ENCODE measurements at regions not wholly inside any gene's neighbourhood (a gene's known extent, or its start where the extent isn't known, plus 50 kb on each side); places are given as distances from the start of the nearest gene placed in this dataset.
"Not testable (repeated sequence)": the region's sequence is repeated elsewhere in the genome, so short reads cannot be mapped to it uniquely, and the experiment has no call there.

- no peak for DNase-seq
These were observed 50.6 kb upstream of the RNF182 start for GRCh38 chr6:13874191-13874549.

DNA sequence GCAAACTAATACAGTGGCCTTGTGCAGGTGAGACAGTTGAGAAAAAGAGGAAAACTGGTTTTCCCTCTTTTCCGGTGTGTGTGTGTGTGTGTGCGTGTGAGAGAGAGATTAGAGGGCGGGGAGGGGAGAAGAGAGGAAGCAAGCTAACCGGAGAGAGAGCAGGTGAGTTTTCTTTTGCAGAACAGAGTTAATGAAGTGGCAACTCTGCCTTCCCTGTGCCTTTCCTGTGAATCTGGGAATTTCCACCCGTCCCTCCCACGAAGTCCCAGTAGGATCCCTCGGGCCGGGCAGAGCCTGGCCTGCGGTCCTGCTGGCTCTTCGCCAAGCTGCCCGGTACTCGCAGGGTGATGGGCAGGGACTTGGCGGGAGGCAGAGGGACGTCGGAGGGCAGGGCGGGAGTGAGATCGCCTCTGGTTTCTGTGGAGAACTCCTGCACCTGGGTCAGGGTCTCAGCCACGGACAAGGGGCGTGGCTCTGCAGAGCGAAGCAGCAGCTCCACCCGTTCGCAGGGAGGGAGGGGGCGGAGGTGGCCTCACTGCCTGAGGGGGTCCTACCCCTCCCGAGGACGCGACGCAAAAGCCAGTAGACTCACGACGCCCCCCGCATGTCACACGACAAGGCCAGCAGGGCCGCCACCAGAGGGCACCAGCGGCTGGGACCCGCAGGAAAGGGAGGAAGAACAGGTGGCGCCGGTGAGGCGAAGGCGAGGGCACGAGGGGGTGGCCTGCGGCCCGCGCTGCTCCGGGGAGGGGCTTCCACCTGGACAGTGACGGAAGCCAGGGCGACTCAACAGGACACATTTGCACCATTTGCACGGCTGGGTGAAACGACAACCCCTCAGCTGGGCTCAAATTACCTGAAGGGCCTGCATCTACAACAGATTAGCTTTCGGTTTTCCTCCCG is 51.2 kb upstream of the RNF182 start:
- DNase-seq: peak; percentile 36 to 62 (median 54)

DNA sequence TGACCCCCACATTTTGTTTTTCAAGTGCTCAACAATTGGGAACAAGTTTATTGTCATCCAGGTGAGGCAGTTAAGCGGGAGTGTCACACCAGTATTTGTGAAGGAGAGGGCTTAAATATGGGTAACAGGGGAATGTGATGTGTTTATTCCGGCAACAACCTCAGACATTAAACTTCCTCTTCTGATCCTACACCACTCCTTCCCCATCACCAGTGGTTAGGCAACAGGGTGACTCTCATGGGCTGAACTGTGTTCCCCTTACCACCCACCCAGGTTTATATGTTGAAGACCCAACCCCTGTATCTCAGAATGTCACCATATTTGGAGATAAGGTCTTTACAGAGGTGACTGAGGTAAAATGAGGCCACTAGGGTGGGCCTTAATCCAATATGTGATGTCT is 52.1 kb upstream of the RNF182 start:
- no peak for DNase-seq

- DNase-seq: not testable (repeated sequence)
These were observed 52.7 kb upstream of the RNF182 start for GRCh38 chr6:13872006-13872405.

- DNase-seq: no peak
These were observed 54.4 kb upstream of the RNF182 start for GRCh38 chr6:13870214-13870830.

- DNase-seq: no peak
These were observed 53.9 kb upstream of the MCUR1 start for GRCh38 chr6:13868236-13868635.

DNA sequence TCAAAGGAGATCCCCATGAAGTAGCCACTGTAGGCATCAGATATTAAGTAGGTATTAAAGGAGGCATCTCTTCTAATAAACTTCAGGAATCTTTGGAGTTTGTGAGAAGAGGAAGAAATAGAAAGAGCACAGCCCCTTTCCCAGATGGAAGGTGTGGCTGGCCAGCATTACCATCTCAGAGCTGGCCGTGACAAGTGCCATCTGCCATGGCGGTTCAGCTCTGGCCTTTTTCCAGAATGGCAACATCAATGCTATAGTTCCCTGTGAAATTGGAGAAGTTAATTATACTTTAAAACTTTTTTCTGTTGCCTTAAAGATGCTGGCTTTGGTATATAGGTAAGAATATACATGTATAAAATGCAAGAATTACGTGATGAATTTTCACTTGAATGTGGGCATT is 51.9 kb upstream of the MCUR1 start:
- DNase-seq: no peak

DNA sequence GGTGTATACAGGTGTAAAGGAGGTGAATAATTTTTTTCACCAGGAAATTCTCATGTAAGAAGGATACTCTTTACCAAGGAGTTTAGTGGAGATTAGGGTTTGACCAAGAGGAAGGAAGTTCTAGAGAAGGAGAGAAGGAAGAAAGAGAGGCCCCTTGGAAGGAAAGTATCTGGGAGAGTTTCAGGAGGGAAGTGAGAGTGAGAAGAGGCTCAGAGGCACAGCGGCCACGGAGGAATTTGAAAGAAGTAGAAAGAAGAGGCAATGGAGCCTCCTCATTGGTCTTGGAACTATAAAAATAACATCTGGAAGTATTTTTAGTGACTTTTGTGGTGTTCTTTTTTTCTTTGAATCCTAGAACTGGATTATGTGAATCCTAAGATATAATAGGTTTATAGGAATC is 50.8 kb upstream of the MCUR1 start:
- DNase-seq: no peak

- not testable (repeated sequence) for DNase-seq
These were observed 50.3 kb upstream of the MCUR1 start for GRCh38 chr6:13864669-13865068.

Measured in T-helper 1 cell (primary cell).